ENCODE measurements at regions not wholly inside any gene's neighbourhood (a gene's known extent, or its start where the extent isn't known, plus 50 kb on each side); places are given as distances from the start of the nearest gene placed in this dataset.
"Not testable (repeated sequence)": the region's sequence is repeated elsewhere in the genome, so short reads cannot be mapped to it uniquely, and the experiment has no call there.

DNA sequence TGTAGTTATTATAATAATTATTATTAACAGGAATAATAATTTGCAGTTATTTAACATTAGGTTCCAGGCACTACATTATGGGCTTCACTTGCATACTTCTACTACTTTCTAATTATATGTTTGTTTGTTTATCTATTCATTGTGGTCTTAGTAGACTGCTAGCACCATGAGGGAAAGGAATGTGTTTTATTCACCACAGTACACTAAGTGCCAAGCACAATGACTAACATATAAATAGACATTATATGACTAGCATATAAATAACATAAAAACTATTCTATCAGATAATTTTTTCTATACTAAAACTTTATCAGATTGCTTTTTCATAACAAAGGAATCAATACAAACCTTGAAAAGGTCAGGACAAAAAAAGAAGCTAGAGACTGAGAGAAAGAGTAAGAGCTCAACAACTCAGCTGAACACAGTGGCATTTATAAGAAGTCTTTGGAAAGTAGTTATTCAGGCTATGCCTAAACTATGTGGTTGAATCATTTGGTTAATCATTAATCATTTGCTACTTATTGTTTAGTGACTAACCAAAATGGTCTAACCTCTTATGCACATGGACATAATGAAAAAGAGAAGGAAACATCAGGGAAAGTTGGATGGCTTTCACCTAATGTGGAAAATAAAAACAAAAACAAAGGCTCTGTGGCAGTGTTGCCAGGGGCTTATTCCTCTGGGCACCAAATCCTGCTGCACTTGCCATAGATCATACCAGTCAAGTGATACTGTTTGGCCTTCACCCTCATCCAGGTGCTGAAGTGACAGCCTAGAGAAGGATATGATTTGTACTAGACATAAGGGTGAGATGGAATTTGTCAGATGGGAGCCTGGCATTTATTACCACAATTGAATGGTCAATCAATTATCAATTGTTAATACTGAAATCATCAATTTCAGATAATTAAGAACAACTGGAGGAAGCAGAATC lies 174.9 kb downstream of the ETAA1 start:
- DNase-seq: no peak

DNA sequence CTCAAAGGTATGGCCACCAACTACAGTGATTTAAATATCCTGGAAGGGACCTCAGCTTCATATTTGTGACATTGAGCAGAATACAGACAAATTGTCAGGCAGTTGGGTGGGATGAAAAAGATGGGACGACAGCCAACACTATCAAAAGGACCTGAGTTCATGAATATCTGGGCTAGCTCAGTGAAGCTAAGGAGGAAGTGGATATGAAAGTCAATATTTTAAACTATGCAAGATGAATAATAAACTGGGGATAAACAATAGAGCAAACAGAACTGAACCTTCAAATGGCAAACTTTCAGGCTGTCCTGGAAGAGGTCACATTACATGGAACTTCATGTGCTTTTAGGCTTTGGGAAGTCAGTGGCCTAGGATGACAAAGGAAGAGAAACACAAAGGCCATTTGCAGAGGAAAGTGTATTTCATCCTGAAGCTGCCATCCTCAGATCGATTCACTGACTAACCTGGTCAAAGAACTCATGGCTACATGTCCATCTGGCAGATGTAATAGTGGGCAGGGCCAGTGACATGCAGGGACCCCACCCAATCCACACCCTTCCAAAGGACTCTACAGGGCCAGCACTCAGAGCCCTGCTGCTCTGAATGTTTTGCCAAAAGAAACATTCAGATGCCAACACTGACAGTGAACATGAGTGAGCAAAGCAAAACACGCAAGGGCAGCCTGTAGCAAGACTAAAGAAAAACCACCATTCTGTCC lies 175.7 kb downstream of the ETAA1 start:
- no peak for DNase-seq

DNA sequence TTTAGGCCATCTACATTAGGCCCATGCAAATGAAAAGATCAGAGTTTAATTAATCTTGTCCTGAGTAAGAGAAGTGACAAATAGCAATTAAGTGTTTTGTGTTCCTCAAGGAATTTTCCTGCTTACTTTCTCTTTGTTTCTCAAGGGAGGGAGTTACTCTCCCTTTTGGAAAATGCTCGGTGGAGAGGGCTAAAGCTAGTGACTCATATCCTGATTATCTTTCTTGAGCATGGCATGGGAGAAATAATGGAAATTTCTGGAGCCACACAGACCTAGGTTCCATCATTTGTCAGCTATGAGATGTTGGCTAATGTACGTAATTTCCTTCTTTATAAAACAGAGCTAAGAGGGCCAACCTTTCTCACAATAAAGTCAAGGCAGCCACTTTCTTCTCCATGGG lies 177.1 kb downstream of the ETAA1 start:
- DNase-seq: no peak

DNA sequence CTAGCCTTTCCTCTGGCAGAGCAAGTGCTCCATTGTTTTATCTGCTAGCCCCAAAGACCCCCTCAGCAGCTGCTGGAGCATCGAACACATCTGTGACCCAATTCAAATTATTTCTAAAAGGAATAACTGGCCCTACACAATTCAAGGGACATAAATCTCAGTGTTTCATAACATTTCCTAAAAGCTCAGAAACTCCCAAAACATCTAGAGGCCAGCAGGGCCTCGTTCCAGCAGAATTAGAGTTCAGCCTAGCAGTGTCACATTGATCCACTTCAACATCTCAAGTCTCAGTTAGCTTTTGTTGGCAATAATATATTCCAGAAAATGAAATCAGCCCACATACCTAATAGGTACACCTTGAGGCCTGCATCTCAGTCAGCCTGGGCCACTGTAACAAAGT lies 179.1 kb downstream of the ETAA1 start:
- no peak for DNase-seq

DNA sequence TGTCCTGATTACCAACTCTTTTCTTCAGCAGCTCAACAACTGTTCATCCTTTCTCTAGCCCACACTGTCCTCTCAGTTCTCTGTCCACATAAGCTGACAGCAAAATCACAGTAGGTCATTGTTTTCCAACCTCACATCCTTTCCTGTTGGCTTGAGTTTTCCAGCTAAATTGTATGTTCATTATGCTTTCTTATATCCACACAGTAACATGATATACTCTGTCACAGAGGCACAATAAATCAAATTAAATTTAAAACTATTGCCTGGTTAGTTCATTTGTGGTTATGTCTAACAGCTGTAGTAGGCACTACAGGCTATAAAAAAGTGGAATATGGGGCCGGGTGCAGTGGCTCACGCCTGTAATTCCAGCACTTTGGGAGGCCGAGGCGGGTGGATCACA lies 179.9 kb downstream of the ETAA1 start:
- DNase-seq: no peak

DNA sequence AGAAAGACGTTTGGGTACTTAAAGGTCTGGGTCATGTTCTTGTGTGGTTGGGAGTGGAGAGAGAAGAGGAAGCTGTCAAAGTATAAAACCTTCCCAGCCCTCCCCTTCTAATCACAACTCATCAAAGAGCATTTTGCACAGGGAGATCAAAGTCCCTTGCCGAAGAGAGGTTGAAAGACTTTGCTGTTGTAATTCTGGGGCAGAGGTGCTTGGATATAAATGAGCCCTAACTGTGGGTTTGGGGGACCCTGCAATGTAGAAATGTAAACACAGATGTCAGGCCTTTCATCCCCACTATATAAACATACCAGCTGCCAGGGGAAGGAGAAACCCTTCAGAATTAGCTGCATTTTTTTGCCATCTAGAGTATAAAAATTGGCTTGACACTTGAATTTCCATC lies 182.1 kb downstream of the ETAA1 start:
- no peak for DNase-seq

DNA sequence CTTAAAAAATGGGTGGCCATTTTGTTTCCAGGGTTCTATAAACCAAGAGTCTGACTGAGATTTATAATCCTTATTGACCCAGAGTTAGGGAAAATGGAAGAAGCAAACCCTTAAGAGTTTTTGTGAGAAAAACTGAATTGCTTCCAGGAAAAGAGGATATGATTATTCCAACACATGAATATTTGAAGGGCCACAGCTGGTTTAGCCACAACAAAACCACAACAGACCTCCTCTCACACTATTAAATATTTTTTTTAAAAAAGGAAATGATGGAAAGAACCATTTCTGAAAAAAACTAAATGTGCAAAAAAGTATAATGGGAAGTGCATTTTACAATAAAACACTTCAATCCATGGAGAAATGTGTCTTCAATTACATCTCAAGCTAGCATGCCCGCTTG lies 182.7 kb downstream of the ETAA1 start:
- DNase-seq: no peak

DNA sequence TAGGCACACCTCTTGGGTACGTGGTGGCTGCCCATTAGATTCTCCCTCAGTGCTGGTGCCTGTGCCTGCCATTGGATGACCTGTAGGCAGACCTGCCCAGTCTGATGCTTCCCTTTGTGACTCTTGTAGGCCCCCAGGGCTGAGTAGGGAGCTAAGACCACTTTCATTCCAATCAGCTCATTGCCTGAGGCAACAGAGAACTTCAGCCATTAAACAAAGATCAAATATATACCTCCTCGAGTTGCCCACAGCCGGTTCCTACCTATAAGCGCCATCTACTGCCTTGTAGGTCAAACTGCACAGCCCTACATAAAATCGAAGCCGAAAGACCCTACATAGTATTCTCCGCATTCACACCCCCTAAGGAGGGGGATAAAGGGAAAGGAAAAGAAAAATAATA lies 184.6 kb downstream of the ETAA1 start:
- peak; percentile 17 for DNase-seq

DNA sequence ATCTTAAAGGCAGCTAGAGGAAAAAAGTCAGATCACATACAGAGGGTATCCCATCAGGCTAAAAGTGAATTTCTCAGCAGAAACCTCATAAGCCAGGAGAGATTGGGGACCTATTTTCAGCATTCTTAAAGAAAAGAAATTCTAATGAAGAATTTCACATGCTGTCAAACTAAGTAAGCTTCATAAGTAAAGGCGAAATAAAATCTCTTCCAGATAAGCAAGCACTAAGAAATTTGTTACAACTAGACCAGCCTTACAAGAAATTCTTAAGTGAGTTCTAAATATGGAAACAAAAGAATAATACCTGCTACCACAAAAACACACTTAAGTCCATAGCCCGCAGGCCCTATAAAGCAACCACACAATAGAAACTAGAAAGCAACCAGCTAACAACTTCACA lies 186.1 kb downstream of the ETAA1 start:
- DNase-seq: no peak

DNA sequence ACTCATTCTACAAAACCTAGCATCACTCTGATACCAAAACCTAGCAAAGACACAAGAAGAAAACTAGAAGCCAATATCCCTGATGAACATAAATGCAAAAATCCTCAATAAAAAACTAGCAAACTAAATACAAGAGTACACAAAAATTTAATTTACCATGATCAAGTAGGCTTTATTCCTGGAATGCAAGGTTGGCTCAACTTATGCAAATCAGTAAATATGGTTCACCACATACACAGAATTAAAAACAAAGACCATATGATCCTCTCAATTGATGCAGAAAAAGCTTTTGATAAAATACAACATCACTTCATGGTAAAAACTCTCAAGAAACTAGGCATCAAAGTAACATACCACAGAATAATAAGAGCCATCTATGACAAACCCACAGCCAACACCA lies 188.3 kb downstream of the ETAA1 start:
- DNase-seq: no peak

DNA sequence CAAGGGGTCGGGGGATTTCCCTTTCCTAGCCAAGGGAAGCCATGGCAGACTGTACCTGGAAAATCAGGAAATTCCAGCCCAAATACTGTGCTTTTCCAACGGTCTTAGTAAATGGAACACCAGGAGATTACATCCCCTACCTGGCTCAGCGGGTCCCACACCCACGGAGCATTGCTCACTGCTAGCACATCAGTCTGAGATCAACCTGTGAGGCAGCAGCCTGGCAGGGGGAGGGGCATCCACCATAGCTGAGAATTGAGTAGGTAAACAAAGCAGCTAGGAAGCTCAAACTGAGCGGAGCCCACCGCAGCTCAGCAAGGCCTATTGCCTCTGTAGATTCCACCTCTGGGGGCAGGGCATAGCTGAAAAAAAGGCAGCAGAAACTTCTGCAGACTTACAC lies 192.0 kb downstream of the ETAA1 start:
- not testable (repeated sequence) for DNase-seq

DNA sequence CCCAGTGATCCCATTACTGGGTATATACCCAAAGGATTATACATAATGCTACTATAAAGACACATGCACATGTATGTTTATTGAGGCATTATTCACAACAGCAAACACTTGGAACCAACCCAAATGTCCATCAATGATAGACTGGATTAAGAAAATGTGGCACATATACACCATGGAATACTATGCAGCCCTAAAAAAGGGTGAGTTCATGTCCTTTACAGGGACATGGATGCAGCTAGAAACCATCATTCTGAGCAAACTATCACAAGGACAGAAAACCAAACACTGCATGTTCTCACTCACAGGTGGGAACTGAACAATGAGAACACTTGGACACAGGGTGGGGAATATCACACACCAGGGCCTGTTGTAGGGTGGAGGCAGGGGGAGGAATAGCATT lies 197.4 kb downstream of the ETAA1 start:
- not testable (repeated sequence) for DNase-seq

DNA sequence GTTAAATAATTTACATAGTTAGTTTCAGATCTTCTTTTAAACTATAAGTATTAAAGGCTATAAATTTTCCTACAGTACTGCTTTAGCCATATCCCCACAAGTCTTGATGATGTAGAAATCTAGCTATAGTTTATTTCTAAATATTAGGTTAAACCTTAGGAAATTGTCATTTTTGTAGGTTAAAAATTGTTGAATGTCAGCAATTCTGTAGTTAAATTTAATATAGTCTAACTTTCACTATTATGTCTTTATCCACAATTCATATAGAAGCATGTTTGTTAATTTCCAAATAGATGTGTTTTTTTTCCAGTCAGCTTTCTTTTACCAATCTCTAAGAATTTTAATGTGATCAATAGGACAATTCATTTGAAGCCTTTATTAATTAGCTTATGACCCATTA lies 199.7 kb downstream of the ETAA1 start:
- no peak for DNase-seq

DNA sequence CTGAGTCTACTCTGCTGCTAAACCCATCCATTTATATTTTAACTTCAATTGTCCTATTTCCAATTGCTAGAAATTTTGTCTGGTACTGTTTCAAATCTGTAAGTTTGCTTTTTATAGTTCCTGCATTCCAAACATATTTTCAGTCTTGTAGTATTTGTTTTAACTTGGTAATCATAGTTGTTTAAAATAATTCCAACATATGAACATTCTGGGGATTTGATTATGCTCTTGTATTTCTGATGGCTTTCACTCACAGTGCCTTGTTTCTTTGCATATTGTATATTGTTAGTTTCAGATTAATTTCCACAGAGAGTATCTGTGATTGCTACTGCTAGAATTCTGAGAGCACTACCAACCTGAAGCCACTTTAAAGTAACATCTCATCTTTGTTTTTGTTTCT lies 202.4 kb downstream of the ETAA1 start:
- DNase-seq: no peak

DNA sequence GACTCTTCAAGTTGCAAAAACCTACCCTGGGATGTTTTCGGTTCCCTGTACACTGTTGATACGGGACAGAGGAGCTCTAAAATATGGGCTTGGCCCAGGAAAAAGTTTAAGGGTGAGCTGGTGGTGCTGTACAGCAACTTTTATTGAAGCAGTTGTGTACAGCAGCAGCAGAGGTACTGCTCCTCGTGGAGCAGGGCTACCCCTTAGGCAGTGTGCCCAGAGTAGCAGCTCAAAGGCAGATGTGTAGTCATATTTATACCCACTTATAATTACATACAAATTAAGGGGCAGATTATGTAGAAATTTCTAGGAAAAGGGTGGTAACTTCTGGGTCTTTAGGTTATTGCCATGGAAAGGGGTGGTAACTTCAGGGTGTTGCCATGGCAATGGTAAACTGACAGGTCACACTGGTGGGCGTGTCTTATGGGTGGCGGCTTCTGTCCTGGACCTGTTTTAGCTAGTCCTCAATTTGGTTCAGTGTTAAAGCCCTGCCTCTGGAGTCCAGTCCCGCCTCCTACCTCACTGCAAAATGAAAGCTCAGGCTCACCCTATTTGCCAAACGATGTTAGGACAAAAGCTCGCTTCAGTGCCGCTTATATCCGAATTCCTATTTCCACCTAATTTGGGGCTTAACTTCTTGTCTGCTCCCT lies 203.2 kb downstream of the ETAA1 start:
- no peak for DNase-seq

DNA sequence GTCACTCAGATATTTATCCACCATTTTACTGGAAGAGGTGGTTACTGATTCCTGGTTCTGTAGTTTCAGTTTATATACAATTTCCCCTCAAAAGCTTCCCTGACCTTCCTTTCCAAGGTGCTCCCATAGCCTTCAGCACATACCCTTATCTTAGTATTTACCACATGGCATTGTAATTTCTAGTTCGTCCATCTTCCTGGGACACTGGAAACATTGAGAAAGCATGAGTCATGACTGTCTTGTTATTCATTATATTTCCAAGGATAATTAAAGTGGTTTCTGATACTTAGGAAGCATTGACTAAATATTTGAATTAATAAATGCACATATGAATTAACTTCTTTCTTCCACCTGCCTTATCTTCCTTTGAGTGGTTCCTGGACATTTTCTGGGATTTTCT lies 203.8 kb downstream of the ETAA1 start:
- DNase-seq: no peak

DNA sequence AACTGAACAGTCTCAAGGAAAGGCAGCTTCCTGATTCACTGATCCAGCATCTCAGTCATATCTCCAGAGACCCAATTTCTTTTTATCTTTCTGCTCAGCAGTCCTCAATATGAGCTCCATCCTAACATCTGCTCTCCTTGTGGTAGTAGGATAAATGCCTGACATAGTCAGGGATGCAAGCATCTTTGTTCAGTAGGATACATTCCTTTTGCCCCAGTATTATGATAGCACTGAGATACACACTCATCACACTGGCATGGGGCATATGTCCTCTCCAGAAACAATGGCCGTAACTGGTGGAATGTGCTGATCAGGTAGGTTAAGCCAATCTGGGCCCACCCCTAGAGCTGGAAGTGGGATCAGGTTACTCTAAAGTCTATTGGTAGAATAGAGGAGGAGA lies 207.2 kb downstream of the ETAA1 start:
- DNase-seq: no peak

DNA sequence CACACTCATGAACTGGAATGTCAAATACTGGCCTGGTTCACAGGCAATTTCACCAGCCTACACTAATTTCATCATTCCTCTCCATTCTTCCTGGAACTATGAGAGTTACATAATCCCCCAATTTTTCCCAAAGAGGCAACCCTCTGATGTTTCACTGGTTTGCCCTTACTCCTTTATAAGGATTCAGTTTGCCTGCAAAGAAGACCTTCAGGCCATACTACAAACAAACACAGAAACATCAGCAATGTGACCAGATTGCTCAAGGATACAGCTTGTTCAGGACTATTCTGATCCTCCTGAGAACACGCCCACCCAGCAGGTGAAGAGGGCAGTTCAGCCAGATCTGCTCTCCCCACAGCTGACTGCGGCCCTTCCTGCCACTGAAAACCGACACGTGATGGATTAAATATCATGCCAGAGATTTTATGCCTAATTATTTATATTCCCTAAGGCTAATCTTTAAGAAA lies 215.5 kb downstream of the ETAA1 start:
- DNase-seq: no peak

DNA sequence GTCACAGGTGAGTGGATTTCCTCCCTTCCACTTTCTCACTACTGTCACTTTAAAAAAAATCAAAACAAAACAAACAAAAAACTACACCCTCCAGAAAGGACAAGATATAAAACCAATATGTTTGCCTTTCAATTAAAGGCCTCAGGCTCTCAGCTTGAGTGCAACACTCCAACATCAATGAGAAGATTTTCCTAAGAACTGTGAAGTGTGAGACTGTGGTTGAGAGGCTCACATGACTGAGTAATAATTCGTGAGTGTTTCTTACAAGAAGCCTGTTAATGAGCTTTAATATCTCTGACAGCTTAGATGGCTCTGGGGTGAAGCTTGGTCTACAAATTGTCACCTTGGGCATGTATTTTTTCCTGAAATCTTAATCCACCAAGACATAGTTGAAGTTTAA lies 216.1 kb downstream of the ETAA1 start:
- DNase-seq: no peak

DNA sequence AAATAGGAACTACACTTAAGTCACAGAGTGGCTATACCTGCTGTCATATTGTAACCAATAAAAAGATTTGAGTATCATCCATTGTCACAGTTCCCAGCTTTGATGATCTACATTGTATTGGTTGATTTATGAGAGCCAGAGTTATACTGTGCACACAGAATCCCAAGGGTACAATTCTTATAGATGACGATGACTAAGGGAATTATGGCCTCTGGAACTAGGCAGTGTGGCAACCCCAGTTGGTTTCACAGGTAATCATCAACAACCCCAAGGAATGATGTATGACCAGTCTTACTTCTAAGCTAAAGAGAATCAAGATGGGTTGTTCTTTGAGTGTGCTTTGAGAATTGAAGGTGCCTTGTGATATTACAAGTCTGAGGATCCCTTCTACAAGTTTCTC lies 217.3 kb downstream of the ETAA1 start:
- no peak for DNase-seq

DNA sequence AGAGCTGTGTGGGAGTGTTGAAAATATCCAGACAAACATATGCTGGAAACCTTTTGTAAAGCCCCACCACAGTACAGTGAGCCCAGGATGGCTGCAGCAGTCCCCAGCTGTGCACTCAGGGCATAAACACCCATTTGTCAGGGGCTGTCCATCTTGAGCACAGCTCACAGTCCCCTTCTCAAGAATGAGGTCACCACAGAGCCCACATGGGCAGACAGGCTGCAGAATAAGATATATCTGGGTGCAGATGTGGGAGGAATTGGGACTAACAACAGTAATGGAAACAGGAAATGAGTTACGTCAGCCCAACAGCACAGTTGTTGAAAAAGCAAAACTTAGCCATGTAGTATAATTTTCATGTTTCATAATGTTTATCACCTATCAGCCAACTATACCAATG lies 219.6 kb downstream of the ETAA1 start:
- peak; percentile 43 for DNase-seq

DNA sequence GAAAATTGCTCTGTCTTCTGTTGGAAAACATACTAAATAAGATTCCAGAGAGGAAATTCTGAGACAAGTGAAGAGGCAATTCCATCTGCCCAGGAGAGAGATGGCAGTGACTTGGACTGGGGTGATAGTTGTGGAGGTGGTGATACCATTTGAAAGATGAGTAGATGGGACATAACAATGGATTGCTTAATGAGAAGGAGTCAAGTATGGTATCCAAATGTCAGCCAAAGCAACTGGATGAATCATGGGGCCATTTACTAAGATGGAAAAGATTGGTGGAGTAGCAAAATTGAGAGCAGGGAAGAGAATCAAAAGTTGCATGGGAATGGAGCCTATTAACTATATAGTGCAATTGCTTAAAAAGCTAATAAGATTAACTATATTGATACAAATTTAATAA lies 222.1 kb downstream of the ETAA1 start:
- DNase-seq: no peak

DNA sequence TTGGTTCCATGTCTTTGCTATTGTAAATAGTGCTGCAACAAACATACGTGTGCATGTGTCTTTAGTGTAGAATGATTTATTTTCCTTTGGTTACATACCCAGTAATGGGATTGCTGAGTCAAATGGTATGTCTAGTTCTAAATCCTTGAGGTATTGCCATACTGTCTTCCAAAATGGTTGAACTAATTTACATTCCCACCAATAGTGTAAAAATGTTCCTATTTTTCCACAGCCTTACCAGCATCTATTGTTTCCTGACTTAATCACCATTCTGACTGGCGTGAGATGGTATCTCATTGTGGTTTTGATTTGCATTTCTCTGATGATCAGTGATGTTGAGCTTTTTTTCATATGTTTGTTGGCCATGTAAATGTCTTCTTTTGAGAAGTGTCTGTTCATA lies 226.6 kb downstream of the ETAA1 start:
- DNase-seq: not testable (repeated sequence)

DNA sequence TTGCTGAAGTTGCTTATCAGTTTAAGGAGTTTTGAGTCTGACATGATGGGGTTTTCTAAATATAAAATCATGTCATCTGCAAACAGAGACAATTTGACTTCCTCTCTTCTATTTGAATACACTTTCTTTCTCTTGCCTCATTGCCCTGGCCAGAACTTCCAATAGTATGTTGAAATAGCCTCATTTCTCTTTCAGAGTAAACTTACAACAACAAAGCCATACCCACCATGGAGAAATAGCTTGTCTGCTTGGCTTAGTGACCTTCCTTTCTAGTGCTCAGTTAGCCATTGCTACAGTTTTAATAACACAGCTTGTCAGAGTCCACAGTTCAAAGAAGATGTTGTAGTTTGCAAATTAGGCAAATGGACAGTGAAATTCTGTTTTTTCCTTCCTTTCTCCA lies 228.0 kb downstream of the ETAA1 start:
- DNase-seq: no peak

Measured in hematopoietic multipotent progenitor cell treated with erythropoietin and hydrocortisone succinate and interleukin-3 and kit ligand, for 6 days (in vitro differentiated cells).